ENCODE measurements at regions not wholly inside any gene's neighbourhood (a gene's known extent, or its start where the extent isn't known, plus 50 kb on each side); places are given as distances from the start of the nearest gene placed in this dataset.

- Mint-ChIP-seq H3K36me3 (ENCODE audit: low read depth, unreplicated experiment) (no peaks in the 10 kb centered on the region), H3K4me3 (ENCODE audit: unreplicated experiment) (no peak overlapping the region), H3K27ac (ENCODE audit: unreplicated experiment) (peak overlapping the region; percentile 64), H3K9me3 (ENCODE audit: unreplicated experiment) (no peaks in the 10 kb centered on the region), H3K27me3 (ENCODE audit: low read depth, unreplicated experiment) (peaks cover 2% of the 10 kb centered on the region), H3K4me1 (ENCODE audit: low read depth, unreplicated experiment) (peaks cover 19% of the 10 kb centered on the region)
- H3K9ac ChIP-seq (ENCODE audit: low read length): no peak overlapping the region
- no peak overlapping the region for H3K4me3 ChIP-seq (ENCODE audit: insufficient read depth, low read depth, low read length)
- H3K27ac ChIP-seq (ENCODE audit: low read depth, low read length): no peak overlapping the region
- DNase-seq (ENCODE audit: low read depth): peak; percentile 67
- H3K36me3 ChIP-seq (ENCODE audit: insufficient read depth, low read length): no peaks in the 10 kb centered on the region
- no peak for FAIRE-seq
- H3K9me3 ChIP-seq (ENCODE audit: insufficient read depth, low read depth, low read length): no peaks in the 10 kb centered on the region
- no peak for TF ChIP-seq EZH2 (IDR thresholded peaks at IDR 0.05; ENCODE audit: insufficient read depth, low read length)
- TF ChIP-seq CTCF (IDR thresholded peaks at IDR 0.05; ENCODE audit: insufficient read depth, low read depth, low read length): no peak
- H4K20me1 ChIP-seq (ENCODE audit: insufficient read depth, low read length): no peaks in the 10 kb centered on the region
- peaks cover 8% of the 10 kb centered on the region for H3K4me1 ChIP-seq (ENCODE audit: insufficient read depth, low read length)
- H3K27me3 ChIP-seq (ENCODE audit: insufficient read depth, low read length): no peaks in the 10 kb centered on the region
- no peaks in the 10 kb centered on the region for H3K79me2 ChIP-seq (ENCODE audit: insufficient read depth, low read length)
- H3K4me2 ChIP-seq (ENCODE audit: low read length): peak overlapping the region; percentile 37
- no peak overlapping the region for H2AFZ ChIP-seq (ENCODE audit: low read depth, low read length)
Observed at GRCh38 chr2:151156431-151156830, 105.2 kb downstream of the RBM43 start.

- Histone ChIP-seq H2AFZ (ENCODE audit: low read depth, low read length) (no peak overlapping the region), H3K9ac (ENCODE audit: low read length) (no peak overlapping the region), H3K4me3 (ENCODE audit: insufficient read depth, low read depth, low read length) (no peak overlapping the region), H3K79me2 (ENCODE audit: insufficient read depth, low read length) (no peaks in the 10 kb centered on the region), H3K4me2 (ENCODE audit: low read length) (no peak overlapping the region), H3K36me3 (ENCODE audit: insufficient read depth, low read length) (no peaks in the 10 kb centered on the region), H3K9me3 (ENCODE audit: insufficient read depth, low read depth, low read length) (no peaks in the 10 kb centered on the region), H3K27ac (ENCODE audit: low read depth, low read length) (no peak overlapping the region), H4K20me1 (ENCODE audit: insufficient read depth, low read length) (no peaks in the 10 kb centered on the region), H3K4me1 (ENCODE audit: insufficient read depth, low read length) (peaks cover 8% of the 10 kb centered on the region), H3K27me3 (ENCODE audit: insufficient read depth, low read length) (no peaks in the 10 kb centered on the region)
- Mint-ChIP-seq H3K27ac (ENCODE audit: unreplicated experiment) (no peak overlapping the region), H3K27me3 (ENCODE audit: low read depth, unreplicated experiment) (peaks cover 2% of the 10 kb centered on the region), H3K4me3 (ENCODE audit: unreplicated experiment) (no peak overlapping the region), H3K4me1 (ENCODE audit: low read depth, unreplicated experiment) (peaks cover 18% of the 10 kb centered on the region), H3K9me3 (ENCODE audit: unreplicated experiment) (no peaks in the 10 kb centered on the region), H3K36me3 (ENCODE audit: low read depth, unreplicated experiment) (no peaks in the 10 kb centered on the region)
- peak; percentile 5 for DNase-seq (ENCODE audit: low read depth)
- TF ChIP-seq EZH2 (IDR thresholded peaks at IDR 0.05; ENCODE audit: insufficient read depth, low read length): no peak
- TF ChIP-seq CTCF (IDR thresholded peaks at IDR 0.05; ENCODE audit: insufficient read depth, low read depth, low read length): no peak
- no peak for FAIRE-seq
Observed at GRCh38 chr2:151153601-151154000, 108.1 kb downstream of the RBM43 start.

GRCh38 chr2:151150331-151151320 is 111.0 kb downstream of the RBM43 start:
- no peak for FAIRE-seq

More at GRCh38 chr2:151150331-151151320, 111.0 kb downstream of the RBM43 start:
- no peak for TF ChIP-seq CTCF (IDR thresholded peaks at IDR 0.05; ENCODE audit: insufficient read depth, low read depth, low read length)
- H3K4me1 Mint-ChIP-seq (ENCODE audit: low read depth, unreplicated experiment): peaks cover 8% of the 10 kb centered on the region
- H3K9me3 Mint-ChIP-seq (ENCODE audit: unreplicated experiment): no peaks in the 10 kb centered on the region
- H3K4me3 ChIP-seq (ENCODE audit: insufficient read depth, low read depth, low read length): no peak overlapping the region
- no peaks in the 10 kb centered on the region for H3K36me3 ChIP-seq (ENCODE audit: insufficient read depth, low read length)
- no peaks in the 10 kb centered on the region for H4K20me1 ChIP-seq (ENCODE audit: insufficient read depth, low read length)
- H3K27ac Mint-ChIP-seq (ENCODE audit: unreplicated experiment): no peak overlapping the region
- no peak overlapping the region for H3K4me3 Mint-ChIP-seq (ENCODE audit: unreplicated experiment)
- no peak overlapping the region for H3K4me2 ChIP-seq (ENCODE audit: low read length)
- peaks cover 2% of the 10 kb centered on the region for H3K27me3 Mint-ChIP-seq (ENCODE audit: low read depth, unreplicated experiment)
- peak; percentile 49 for DNase-seq (ENCODE audit: low read depth)
- no peaks in the 10 kb centered on the region for H3K36me3 Mint-ChIP-seq (ENCODE audit: low read depth, unreplicated experiment)
- H3K9me3 ChIP-seq (ENCODE audit: insufficient read depth, low read depth, low read length): no peaks in the 10 kb centered on the region
- H3K27ac ChIP-seq (ENCODE audit: low read depth, low read length): no peak overlapping the region
- H2AFZ ChIP-seq (ENCODE audit: low read depth, low read length): no peak overlapping the region
- no peaks in the 10 kb centered on the region for H3K27me3 ChIP-seq (ENCODE audit: insufficient read depth, low read length)
- no peak overlapping the region for H3K9ac ChIP-seq (ENCODE audit: low read length)
- H3K4me1 ChIP-seq (ENCODE audit: insufficient read depth, low read length): no peaks in the 10 kb centered on the region
- no peaks in the 10 kb centered on the region for H3K79me2 ChIP-seq (ENCODE audit: insufficient read depth, low read length)

Measured in astrocyte (in vitro differentiated cells and primary cell).